Lung microvascular endothelial cell (primary cell): ENCODE measurements at regions not wholly inside any gene's neighbourhood (a gene's known extent, or its start where the extent isn't known, plus 50 kb on each side); places are given as distances from the start of the nearest gene placed in this dataset.
"Not testable (repeated sequence)": the region's sequence is repeated elsewhere in the genome, so short reads cannot be mapped to it uniquely, and the experiment has no call there.

Experiments used
- DNase-seq, 2 donors: peaks; one replicate each; pipeline versions ENCODE4 v3.0.0 to v3.0.0-alpha.2; 2010; ENCODE audit warnings: low read depth in 2 of 2

- no peak for DNase-seq
Observed at GRCh38 chr7:145795132-145795531, 321.5 kb upstream of the CNTNAP2 start.

GRCh38 chr7:145784809-145785780 is 331.5 kb upstream of the CNTNAP2 start:
- no peak for DNase-seq

GRCh38 chr7:145781388-145781787 is 335.2 kb upstream of the CNTNAP2 start:
- DNase-seq: not testable (repeated sequence)

- no peak for DNase-seq
Observed at GRCh38 chr7:145779140-145779539, 337.5 kb upstream of the CNTNAP2 start.

- no peak for DNase-seq
Observed at GRCh38 chr7:145774777-145775176, 341.8 kb upstream of the CNTNAP2 start.

- DNase-seq: no peak
Observed at GRCh38 chr7:145753004-145753403, 363.6 kb upstream of the CNTNAP2 start.

- no peak for DNase-seq
Observed at GRCh38 chr7:145737617-145738016, 379.0 kb upstream of the CNTNAP2 start.

- DNase-seq: no peak
Observed at GRCh38 chr7:145735061-145735460, 381.5 kb upstream of the CNTNAP2 start.

GRCh38 chr7:145732521-145732920 is 384.1 kb upstream of the CNTNAP2 start:
- DNase-seq: no peak

GRCh38 chr7:145729691-145730090 is 386.9 kb upstream of the CNTNAP2 start:
- no peak for DNase-seq

GRCh38 chr7:145718129-145718528 is 398.5 kb upstream of the CNTNAP2 start:
- no peak for DNase-seq

GRCh38 chr7:145700488-145700887 is 416.1 kb upstream of the CNTNAP2 start:
- no peak for DNase-seq

- DNase-seq: no peak
Observed at GRCh38 chr7:145698526-145699262, 417.9 kb upstream of the CNTNAP2 start.

- not testable (repeated sequence) for DNase-seq
Observed at GRCh38 chr7:145697412-145698107, 419.0 kb upstream of the CNTNAP2 start.

GRCh38 chr7:145696071-145696470 is 420.5 kb upstream of the CNTNAP2 start:
- DNase-seq: no peak

- DNase-seq: no peak
Observed at GRCh38 chr7:145692237-145692950, 424.2 kb upstream of the CNTNAP2 start.

- no peak for DNase-seq
Observed at GRCh38 chr7:145691377-145691914, 425.2 kb upstream of the CNTNAP2 start.

- no peak for DNase-seq
Observed at GRCh38 chr7:145681646-145682045, 435.0 kb upstream of the CNTNAP2 start.

GRCh38 chr7:145681159-145681558 is 435.4 kb upstream of the CNTNAP2 start:
- DNase-seq: no peak

GRCh38 chr7:145665499-145666258 is 450.9 kb upstream of the CNTNAP2 start:
- DNase-seq: no peak
